Hematopoietic multipotent progenitor cell treated with erythropoietin and hydrocortisone succinate and interleukin-3 and kit ligand, for 6 days (in vitro differentiated cells): ENCODE measurements at regions not wholly inside any gene's neighbourhood (a gene's known extent, or its start where the extent isn't known, plus 50 kb on each side); places are given as distances from the start of the nearest gene placed in this dataset.

Source experiments
- DNase-seq: peaks from one replicate; pipeline ENCODE4 v3.0.0-alpha.2; 2015

DNA sequence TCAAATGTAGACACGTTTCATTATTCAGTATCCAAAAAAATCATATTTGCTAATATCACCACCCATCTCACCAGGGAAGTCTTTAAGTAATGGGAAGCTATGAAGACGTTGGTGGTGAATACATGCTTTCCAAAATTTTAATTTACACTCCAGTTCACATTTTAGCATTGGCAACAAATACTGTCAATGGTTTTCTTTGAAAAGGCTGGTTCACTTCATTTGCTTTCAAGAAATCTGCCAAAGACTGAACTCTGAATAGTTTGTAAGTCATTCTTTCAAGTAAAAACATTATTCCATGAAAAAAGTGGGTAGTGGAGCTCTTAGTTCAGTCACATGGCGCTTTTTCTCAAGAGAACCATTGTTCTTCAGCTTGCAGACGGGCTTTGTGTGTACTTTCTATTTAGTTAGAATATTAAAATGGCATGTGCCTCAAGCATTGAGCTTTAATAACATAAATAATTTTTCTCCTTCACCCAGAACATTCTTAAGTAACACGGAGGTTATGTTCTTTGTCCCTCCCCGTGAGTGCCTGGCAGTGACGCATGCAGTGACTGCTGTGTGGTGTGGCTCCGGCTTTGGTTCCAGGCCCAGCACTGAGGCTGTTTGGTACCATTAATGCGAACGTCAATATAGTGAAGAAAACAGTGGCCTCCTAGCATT, 300.0 kb upstream of the HDAC4 start:
- DNase-seq, result no peak

DNA sequence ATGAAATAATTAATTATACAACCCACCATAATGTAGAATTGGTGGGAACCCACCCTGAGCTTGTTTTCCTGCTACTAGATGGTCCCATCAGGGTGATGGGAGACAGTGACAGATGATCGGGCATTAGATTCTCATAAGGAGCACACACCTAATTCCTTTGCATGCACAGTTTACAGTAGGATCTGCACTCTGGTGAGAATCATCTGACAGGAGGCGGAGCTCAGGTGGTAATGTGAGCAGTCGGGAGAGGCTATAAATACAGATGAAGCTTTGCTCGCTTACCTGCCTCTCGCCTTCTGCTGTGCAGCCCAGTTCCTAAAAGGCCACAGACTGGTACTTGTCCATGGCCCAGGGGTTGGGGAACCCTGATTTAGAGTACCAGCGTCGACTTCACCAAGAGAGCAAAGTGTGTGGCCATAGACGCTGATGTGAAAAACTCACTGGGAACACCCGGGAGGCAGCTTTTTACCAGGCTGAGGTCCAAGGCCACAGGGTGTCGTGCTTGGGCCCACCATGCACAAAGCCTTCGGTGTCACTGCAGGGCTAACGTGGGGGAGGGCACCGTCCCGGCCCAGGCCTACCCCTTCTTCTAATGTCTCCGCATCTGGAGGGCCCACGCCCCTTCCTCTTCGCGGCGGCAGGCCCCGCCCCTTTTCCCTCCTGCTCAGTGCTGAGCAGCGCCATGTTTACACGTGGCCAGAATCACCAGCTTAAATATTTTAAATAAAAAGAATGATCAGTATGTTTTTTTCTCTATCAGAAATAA, 296.8 kb upstream of the HDAC4 start:
- DNase-seq, result no peak

DNA sequence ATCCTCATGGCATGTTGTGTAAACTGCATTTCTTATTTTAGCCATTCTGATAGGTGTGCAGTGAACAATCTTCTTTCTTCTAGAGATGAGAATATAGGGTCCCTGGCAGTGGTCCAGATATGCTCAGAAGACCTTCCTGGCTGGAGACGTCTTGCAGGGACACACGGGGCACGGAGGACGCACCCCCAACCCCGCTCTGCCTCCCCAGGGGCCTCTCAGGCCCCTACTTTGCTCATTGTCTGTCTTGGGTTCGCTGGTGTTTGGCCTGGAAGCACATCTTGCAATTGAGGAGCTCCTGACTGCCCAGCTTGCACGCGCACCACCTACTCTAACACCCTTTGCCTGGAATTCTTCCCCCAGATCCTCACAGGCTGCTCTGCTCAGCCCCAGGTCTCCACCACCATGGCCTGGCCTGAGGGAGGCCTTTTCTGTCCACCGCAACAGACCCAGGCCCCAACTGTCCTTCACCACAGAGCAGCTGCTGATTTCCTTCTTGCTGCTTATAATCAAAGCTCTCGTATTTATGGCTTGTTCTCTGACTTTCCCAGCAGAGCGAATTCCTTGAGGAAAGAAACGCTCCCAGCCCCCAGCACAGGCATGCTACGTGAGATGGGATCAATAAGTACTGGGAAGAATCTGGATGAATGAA, 295.9 kb upstream of the HDAC4 start:
- DNase-seq, result no peak

DNA sequence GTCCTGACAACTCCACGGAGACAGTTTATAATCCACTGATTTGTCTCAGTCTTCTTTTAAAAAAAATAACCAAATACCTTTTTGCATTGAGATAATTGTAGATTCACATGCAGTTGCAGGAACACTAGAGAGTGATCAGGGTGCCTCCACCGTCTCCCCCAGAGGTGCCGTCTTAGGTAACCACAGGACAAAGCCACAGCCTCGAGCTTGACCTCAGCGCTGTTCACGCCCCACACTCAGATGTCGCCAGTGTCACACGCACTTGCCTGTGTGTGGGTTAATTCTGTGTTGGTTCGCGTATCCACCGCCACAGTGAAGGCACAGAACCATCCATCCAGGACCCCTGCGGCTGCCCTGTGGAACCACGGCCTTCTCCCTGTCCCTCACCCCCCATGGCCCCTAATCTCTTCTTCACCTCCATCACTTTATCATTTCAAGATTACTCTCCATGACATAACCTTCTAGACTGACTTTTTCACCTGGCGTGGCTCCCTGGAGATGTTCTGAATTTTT, 295.0 kb upstream of the HDAC4 start:
- DNase-seq, result no peak

DNA sequence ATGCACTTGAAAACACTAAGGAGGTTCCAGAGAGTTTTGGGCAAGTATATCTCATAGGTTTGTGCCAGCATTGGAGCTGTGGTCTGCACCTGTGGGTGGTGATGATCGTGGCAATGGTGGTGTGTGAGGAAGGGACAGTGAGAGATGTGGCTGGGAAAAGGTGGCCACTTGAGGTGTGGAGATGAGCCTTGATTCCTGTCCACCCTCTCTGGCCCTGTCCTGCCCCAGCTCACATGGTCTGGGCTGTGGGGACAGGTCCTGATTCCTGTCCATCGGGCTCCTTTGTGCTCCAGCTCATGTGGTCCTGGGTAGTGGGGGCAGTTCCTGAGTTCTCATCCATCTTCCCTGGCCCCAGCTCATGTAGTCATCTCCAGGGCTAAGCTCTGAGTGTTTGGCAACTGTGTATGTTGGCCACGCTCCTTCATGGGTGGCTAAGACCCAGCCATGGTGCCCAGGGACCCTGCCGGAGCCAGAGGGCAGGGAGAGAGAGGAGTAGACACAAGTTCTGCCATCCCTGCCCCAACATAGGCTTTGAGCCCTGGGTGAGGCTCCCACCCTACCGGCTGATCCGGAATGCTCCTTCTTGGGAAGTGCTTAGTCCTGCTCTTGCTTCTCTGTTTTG, 294.4 kb upstream of the HDAC4 start:
- DNase-seq, result no peak

DNA sequence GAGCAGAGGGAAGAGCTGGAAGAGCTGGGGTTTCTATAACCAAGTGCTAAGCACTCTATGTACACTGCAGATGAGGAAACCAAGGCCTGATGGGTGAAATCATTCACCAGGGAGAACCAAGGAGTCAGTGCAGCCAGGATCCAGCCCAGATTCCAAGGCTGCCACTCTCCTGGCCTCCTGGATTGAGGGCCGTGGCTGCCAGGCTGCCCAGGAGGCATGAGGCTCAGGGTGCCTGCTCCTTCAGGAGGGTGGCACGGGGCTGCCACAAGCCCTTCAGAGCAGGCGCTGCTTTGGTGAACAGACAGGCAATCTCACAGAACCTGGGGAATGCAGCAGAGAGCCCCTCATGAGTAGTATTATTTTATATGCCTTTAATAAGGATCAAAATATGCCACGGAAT, 293.7 kb upstream of the HDAC4 start:
- no peak for DNase-seq

DNA sequence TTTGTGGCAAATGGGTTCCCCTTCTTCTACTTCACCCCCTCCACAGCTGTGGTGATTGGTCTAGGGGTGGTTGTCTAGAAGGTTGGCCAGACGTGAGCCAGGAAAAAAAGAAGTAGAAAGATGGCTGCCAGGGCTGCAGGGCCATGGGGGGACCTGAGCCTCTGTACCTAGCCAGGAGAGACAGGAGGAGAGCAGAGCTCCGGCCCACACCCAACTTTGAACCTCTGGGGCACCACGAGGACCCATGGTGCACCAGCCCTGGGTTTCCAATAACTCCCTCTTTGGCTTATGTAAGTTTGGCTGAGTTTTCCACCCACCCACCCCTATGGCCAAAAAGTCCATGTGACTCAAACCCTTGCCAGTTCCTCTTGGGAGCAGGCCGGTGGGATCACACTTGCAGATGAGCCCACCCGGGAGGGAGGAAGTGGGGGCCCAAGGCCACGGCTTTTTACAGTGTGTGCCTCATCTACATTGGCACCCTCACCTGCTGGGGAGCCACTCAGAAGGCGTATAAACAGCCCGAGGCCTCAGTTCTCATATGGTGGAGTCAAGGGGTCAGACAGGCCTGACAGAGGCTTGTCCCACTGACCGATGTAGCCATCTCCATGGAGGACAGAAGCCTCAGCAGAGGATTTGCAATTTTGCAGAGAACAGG, 293.1 kb upstream of the HDAC4 start:
- no peak for DNase-seq

DNA sequence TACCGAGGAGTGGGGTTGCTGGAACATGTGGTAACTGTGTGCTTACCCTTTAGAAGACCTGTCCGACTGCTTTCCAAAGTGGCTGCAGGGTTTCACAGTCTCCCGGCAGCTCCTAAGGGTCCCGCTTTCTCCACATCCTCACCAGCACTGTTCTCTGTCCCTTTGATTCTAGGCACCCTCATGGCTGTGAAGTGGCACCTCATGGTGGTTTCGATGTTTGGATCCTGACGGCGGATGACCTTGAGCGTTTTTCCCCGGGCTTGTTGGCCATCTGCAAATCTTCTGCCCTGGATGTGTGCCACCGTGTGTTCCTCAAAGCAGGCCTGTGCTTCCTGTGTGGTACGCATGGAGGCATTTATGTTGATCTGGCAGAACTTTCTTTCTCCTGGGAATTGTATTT, 292.5 kb upstream of the HDAC4 start:
- DNase-seq, result no peak

DNA sequence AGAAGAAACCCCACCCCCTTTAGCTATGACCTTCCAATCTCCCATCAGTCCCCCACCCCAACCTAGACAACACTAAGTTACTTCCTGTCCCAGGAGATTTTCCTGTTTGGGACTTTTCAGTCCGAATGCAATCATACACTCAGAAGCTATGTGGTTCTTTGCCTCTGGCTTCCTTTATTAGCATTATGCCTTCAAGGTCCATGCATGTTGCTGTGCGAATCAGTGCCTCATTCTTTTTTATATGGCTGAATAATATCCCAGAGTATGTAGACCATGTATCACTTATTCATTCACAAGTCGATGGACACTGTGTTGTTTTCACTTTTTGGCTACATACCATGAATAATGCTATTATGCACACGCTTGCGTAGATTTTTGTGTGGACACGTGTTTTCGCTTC, 292.1 kb upstream of the HDAC4 start:
- no peak for DNase-seq

DNA sequence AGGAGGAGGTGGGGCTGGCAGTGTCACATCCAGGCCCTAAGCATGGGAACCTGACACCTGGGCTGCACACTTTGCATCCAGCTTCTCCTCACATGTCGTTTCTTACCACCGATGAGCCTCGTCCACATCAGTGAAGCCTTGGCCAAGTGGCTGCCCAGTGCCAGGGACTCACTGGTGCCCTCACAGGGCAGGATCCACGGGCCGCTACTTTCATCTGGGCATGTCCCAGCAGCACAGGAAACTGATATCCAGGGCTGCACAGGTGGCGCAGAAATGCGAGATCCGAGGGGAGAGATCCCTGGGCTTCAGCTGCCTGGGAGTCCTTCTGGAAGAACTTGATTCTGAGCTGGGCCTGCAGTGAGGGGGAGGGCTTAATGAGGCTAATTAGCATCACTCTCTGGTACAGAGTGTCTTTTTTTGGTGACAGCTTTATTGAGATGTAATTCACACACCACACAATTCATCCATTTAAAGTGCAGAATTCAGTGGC, 291.6 kb upstream of the HDAC4 start:
- DNase-seq, result no peak

DNA sequence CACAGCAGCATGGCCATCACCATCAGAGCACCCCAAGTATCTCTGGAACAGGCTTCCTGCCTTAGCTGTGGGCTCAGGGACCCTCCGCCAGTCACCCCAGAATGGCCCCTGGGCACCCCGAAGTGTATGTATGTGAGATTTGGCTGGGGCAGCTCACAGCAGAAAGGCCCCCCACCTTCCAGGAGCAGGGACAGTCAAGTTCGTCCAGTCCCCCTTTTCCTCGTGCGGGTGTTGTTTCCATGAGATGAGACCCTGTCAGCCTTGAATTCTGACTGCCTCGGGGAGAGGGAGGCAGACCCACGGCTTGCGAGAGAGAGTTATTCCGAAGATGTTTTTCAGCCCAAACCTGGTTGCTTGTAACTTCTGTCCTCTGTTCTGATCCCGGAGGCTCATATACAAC, 290.9 kb upstream of the HDAC4 start:
- no peak for DNase-seq

DNA sequence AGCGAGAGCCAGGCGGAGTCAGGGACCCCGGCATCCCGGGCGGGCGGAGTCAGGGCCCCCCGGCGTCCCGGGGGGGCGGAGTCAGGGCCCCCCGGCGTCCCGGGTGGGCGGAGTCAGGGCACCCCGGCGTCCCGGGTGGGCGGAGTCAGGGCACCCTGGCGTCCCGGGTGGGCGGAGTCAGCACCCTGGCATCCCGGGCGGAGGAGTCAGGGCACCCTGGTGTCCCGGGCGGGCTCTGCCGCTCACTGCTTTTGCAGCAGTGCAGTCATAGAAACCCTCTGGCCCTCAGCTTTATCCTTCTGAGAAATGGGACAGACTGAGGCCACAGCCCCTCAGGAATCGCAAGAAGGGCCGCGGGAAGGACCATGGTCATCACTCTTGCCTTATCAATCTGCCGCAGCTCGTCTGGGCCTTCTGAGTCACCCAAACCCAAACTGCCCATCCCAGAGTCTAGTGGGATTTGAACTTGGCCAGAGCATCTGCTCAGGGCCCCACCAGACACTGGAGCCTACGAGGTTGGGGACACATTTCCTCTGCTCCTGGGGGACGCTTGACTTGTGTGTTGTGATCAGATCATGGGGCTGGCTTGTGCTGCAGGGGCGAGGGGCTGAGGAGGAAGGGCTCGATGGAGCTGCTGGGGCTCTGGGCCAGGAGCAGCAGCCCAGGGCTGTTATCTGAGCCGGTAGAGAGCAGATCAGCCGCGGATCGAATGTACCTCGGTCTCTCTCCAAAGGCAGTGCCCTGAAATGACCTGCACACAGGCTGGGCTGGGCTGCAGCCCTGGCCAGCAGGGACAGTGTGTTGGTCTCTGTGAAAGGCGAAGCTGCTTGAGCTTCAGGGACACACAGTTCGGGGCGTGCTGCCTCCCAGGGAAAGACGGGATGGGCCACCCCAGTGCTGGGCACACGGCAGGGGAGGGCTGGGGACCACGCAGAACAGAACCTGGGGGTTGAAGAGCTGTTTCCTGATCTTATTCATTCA, 290.1 kb upstream of the HDAC4 start:
- DNase-seq, result no peak

DNA sequence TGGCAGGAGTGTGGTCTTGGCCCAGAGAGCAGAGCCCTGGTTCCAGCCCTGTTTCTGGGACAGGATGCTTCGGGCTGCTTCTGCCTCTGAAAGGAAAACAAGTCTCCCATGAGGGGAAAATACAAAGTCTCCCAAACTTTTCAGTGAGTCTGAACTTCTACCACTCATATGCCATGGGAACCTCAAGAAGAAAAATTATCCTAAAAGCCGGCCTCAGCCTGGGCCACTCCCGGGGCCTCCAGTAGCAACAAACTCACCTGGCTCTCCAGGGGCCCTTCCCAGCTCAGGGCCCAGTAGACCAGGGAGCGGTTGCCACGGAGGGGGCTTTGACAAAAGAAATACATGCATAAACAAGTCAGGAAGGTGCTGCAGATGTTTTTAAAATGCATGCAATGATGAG, 289.2 kb upstream of the HDAC4 start:
- no peak for DNase-seq

DNA sequence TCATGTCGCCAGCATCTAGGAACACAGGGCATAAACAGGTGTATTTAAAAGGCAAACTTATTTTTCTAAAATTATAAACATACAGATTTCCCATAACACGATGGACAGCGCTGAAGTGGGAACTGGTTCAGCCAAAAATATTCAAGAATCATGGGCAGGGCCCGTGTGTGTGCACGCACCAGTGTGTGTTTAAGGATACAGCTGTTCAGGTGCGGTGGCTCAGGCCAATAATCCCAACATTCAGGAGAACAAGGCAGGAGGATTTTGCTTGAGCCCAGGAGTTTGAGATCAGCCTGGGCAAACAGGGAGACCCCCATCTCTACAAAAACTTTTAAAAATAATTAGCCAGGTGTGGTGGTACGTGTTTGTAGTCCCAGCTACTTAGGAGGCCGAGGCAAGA, 288.6 kb upstream of the HDAC4 start:
- DNase-seq, result no peak

DNA sequence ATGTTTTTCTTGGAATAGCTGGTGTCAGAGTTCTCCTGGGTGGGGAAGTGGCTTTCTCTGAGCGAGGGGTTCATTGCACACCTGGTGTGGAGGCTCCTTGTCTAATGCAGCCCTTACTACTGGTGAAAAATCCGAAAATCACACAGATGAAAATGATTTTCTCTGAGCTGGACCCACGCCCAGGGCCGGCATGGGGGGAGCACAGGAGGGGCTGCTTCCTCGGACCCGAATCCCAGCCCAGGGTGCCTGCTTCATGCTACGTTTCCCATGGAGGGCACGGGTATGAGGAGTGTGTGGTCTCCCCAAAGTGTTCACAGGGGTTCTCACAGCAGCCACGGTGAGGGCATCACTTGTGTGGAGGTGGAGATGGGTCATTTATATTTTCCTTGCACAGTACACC, 288.0 kb upstream of the HDAC4 start:
- no peak for DNase-seq

DNA sequence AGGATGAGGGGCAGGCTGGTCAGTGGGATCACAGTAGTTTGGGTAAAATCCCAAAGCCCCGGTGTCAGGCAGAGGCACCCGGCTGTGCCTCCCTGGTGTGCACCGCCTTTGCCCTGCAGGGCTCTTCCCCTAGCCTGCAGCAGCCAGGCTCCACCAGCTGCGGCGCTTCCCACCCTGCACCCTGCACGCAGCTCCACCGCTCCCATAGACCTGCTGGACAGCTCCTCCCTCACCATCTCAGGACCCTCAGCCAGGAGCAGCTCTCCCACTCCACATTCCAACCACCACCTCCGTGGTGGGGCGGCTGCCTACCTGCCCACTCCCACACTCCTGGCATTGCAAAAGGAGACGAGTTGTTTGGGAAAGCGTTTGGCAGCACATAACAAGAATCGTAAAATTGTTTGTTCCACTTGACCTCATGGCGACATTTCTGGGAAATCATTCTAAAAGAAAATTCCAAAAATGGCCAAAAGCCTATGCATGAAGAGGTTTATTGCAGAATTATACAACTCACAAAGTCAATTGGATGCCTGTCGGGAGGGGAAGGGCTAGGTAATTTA, 287.4 kb upstream of the HDAC4 start:
- no peak for DNase-seq

DNA sequence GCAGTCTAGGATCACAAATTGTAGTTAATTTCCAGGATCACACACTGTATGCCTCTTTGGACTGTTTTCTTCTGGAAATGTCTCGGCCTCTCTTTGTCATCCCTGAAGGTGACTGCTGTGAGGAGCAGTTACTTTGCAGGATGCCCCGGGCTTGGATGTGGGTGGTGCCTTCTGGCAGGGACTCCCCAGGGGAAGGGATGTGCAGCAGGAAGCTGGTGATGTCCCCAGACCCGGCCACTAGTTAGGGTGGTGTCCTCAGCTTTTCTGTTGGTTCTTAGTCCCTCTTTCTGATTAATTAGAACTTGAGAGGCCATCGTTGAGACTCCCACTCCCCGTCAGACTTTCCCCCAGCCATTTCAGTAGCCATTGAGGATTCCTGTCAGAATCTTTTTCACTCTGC, 286.6 kb upstream of the HDAC4 start:
- no peak for DNase-seq

DNA sequence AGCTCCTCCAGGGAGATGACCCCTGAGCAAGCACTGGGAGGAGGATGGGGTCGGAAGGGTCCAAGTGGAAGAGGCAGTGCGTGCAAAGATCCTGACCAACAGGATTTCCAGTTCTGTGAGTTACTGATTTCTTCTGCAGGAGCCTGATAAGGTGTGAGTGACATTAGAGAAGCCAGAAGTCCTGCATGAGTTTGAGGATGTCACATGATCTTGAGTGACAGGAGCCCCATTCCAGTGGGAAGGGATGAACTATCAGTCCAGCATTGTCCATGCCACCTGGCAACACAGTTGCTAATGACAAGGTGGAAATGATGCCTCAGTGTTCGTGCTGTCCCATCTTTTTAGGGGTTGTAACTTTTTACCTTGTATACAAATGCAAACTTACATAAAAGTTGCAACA, 285.1 kb upstream of the HDAC4 start:
- no peak for DNase-seq

DNA sequence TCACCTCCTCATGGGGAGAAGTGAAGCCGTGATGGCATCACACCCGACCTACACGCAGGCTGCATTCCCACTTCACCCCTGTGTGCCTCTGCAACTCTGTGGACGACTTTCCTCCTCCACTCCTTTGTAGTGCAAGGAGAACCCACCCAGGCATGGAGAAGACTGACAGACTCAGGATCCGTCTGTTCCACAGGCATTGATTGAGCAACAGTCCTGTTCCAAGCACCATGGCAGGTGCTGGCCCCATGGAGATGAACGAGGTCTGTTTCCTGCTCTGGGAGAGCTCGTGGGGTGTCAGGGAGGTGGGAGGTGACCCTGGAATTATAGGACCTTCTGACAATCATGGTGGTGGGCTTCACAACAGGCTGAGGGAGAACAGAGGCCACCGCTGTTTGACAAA, 284.7 kb upstream of the HDAC4 start:
- no peak for DNase-seq

DNA sequence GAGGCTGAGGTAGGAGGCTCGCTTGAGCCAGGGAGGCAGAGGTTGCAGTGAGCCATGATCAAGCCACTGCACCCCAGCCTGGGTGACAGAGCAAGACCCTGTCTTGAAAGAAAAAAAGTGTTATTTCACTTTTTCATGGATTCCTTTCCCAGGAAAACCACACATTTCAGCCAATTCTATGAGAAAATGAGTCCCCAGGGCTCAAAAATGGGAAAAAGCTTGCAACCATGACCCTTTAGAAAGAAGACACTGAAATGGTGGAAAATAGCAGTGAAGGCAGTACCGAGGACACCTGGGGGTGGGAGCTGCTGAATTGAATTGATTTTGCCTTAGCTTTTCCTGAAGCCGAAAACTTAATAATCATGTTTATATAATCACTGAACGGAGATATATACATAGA, 284.2 kb upstream of the HDAC4 start:
- DNase-seq, result no peak

DNA sequence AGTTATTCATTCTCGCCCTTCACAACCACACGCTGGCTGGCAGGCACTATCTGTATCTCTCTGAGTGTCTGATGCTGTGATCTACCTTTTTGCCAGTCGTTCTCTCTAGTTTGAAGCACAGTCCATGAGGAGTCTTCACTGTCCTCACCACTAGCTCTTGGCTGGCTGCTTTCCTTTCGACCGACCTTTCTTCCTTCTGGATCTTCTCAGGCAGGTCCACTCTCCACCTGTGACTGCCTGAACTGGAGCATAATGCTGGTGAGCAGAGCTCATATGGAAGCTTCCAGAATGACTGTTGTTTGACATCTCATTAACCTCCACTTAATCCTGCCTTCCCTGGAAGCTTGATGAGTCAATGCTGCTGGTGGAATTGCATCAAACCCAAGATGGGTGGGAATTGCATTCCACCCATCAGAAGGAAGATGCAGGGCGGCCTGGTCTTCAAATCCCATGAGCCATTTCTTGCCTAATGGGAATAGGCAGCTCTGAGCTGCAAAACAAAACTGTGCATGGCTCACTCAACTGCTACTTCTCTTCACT, 283.5 kb upstream of the HDAC4 start:
- no peak for DNase-seq
